H1 (cell line): ENCODE measurements at regions not wholly inside any gene's neighbourhood (a gene's known extent, or its start where the extent isn't known, plus 50 kb on each side); places are given as distances from the start of the nearest gene placed in this dataset.

Source experiments
- CBX8 ChIP-seq: fragments of 300-800, 300-1000 bp; sonication (generic); IDR thresholded peaks from 2 replicates; pipeline ENCODE4 v1.7.1; 2016; ENCODE audit warnings: low read depth, low read length, borderline replicate concordance
- CREB1 ChIP-seq: IDR thresholded peaks from 2 replicates; pipeline ENCODE4 v1.6.1; 2012; ENCODE audit warnings: inconsistent platforms
- CTCF ChIP-seq, 3 experiments: IDR thresholded peaks; 1 replicate in 2 of 3; 2 replicates in 1 of 3; pipeline versions ENCODE4 v1.5.1 to v1.6.1; 2011; ENCODE audit warnings: low read length in 3 of 3, mild to moderate bottlenecking in 3 of 3, inconsistent platforms in 2 of 3, low read depth in 1 of 3, moderate library complexity in 1 of 3; ENCODE audit not compliant: insufficient read depth in 1 of 3; ENCODE audit errors: control extremely low read depth in 1 of 3
- EZH2 ChIP-seq: fragments of 200-600 bp; sonication (generic); IDR thresholded peaks from 2 replicates; pipeline ENCODE4 v1.7.1; 2012; ENCODE audit warnings: low read depth, mild to moderate bottlenecking, moderate library complexity, low read length, inconsistent platforms; ENCODE audit not compliant: severe bottlenecking
- MAFK ChIP-seq: IDR thresholded peaks from 2 replicates; pipeline ENCODE4 v1.6.1; 2012; ENCODE audit warnings: low read depth, mild to moderate bottlenecking, improper control_type of control experiment, low read length
- POLR2A ChIP-seq, 2 experiments: IDR thresholded peaks; 1 replicate in 1 of 2; 2 replicates in 1 of 2; pipeline ENCODE4 v1.6.1; 2011; ENCODE audit warnings: low read depth in 2 of 2, low read length in 2 of 2, mild to moderate bottlenecking in 2 of 2; ENCODE audit errors: control extremely low read depth in 1 of 2
- POLR2AphosphoS5 ChIP-seq: IDR thresholded peaks from 2 replicates; pipeline ENCODE4 v1.6.1; 2011; ENCODE audit warnings: low read depth, low read length
- SIX5 ChIP-seq: IDR thresholded peaks from 2 replicates; pipeline ENCODE4 v1.6.1; 2011; ENCODE audit warnings: mild to moderate bottlenecking, low read depth, low read length
- SP1 ChIP-seq: IDR thresholded peaks from 2 replicates; pipeline ENCODE4 v1.6.1; 2011; ENCODE audit warnings: low read depth, low read length
- SP4 ChIP-seq: IDR thresholded peaks from 2 replicates; pipeline ENCODE4 v1.6.1; 2012; ENCODE audit warnings: low read length, inconsistent platforms
- SUZ12 ChIP-seq: fragments of 200-600 bp; sonication (generic); IDR thresholded peaks from 2 replicates; pipeline ENCODE4 v1.6.1; 2012; ENCODE audit warnings: mild to moderate bottlenecking, inconsistent platforms, low read length, moderate library complexity, mixed read lengths
- TAF1 ChIP-seq: IDR thresholded peaks from 2 replicates; pipeline ENCODE4 v1.6.1; 2011; ENCODE audit warnings: mild to moderate bottlenecking, low read depth, low read length
- TF ChIP-seq, protein P1 (sequence below): IDR thresholded peaks from 2 replicates; pipeline ENCODE4 v1.6.1; 2011; ENCODE audit warnings: low read length, improper control_type of control experiment

- TF ChIP-seq, protein P1, sequence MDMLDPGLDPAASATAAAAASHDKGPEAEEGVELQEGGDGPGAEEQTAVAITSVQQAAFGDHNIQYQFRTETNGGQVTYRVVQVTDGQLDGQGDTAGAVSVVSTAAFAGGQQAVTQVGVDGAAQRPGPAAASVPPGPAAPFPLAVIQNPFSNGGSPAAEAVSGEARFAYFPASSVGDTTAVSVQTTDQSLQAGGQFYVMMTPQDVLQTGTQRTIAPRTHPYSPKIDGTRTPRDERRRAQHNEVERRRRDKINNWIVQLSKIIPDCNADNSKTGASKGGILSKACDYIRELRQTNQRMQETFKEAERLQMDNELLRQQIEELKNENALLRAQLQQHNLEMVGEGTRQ, result no peak
- TF ChIP-seq EZH2 (no peak), CTCF (IDR thresholded peaks at IDR 0.05; ENCODE audit: control extremely low read depth in 1 of 3, insufficient read depth in 1 of 3, low read depth in 1 of 3, low read length in 3 of 3) (no peak), SP1 (no peak), TAF1 (no peak), SP4 (no peak), POLR2AphosphoS5 (no peak), CREB1 (no peak), MAFK (no peak), POLR2A (IDR thresholded peaks at IDR 0.05; ENCODE audit: control extremely low read depth in 1 of 2, low read depth in 2 of 2, low read length in 2 of 2) (no peak), CBX8 (no peak), SIX5 (no peak), SUZ12 (no peak)
Measured at GRCh38 chr14:84225268-84225667, 1304.7 kb upstream of the FLRT2 start.
